Endodermal cell (in vitro differentiated cells): ENCODE measurements at regions not wholly inside any gene's neighbourhood (a gene's known extent, or its start where the extent isn't known, plus 50 kb on each side); places are given as distances from the start of the nearest gene placed in this dataset.

ENCODE experiments used
- DNase-seq: peaks from one replicate; pipeline ENCODE4 v3.0.0-alpha.2; 2017
- H3K27ac ChIP-seq: 2 replicates; pipeline ENCODE4 v1.5.1; 2013; ENCODE audit warnings: mild to moderate bottlenecking, low read depth, low read length, moderate library complexity
- H3K27me3 ChIP-seq: 2 replicates; pipeline ENCODE4 v1.6.1; 2013; ENCODE audit warnings: mild to moderate bottlenecking, low read length, moderate library complexity; ENCODE audit not compliant: insufficient read depth, control insufficient read depth, poor library complexity, severe bottlenecking
- H3K36me3 ChIP-seq: 2 replicates; pipeline ENCODE4 v1.7.0; 2013; ENCODE audit warnings: mild to moderate bottlenecking, low read length, moderate library complexity; ENCODE audit not compliant: control insufficient read depth, insufficient read depth
- H3K4me1 ChIP-seq: one replicate; pipeline ENCODE4 v1.7.0; 2013; ENCODE audit warnings: low read length; ENCODE audit not compliant: control insufficient read depth, insufficient read depth
- H3K4me3 ChIP-seq: 2 replicates; pipeline ENCODE4 v1.5.1; 2013; ENCODE audit warnings: mild to moderate bottlenecking, low read length, moderate library complexity
- H3K9ac ChIP-seq: 2 replicates; pipeline ENCODE4 v1.6.1; 2013; ENCODE audit warnings: mild to moderate bottlenecking, low read length, moderate library complexity; ENCODE audit not compliant: poor library complexity, severe bottlenecking; ENCODE audit errors: extremely low read depth
- H3K9me3 ChIP-seq: 2 replicates; pipeline ENCODE4 v1.6.1; 2013; ENCODE audit warnings: mild to moderate bottlenecking, low read length, moderate library complexity; ENCODE audit not compliant: control insufficient read depth
- H3K27ac Mint-ChIP-seq: 2 replicates; pipeline ENCODE4 v1.8.0; 2020; ENCODE audit warnings: mixed read lengths
- H3K27me3 Mint-ChIP-seq: 2 replicates; pipeline ENCODE4 v1.8.0; 2021; ENCODE audit warnings: mild to moderate bottlenecking, mixed read lengths; ENCODE audit not compliant: insufficient read depth
- H3K36me3 Mint-ChIP-seq: 2 replicates; pipeline ENCODE4 v1.8.0; 2020; ENCODE audit warnings: low read depth, mixed read lengths
- H3K4me1 Mint-ChIP-seq: 2 replicates; pipeline ENCODE4 v1.8.0; 2020; ENCODE audit warnings: mixed read lengths
- H3K4me3 Mint-ChIP-seq: 2 replicates; pipeline ENCODE4 v1.8.0; 2020; ENCODE audit warnings: mild to moderate bottlenecking, moderate library complexity, mixed read lengths
- H3K9me3 Mint-ChIP-seq: 2 replicates; pipeline ENCODE4 v1.8.0; 2020; ENCODE audit warnings: mild to moderate bottlenecking, mixed read lengths
- CTCF ChIP-seq: fragments of 200-600 bp; sonication (generic); conservative IDR thresholded peaks from 2 replicates; pipeline ENCODE4 v1.5.0; 2021; ENCODE audit warnings: antibody characterized with exemption, mild to moderate bottlenecking
- WGBS, 2 experiments: methylation state at CpG; one replicate each; pipeline versions ENCODE4 v1.1.5 to v1.1.7; 2013; ENCODE audit warnings: missing lambda C conversion rate in 2 of 2, mixed read lengths in 1 of 2; ENCODE audit not compliant: insufficient coverage in 1 of 2, insufficient read length in 1 of 2; 5-methylcytosine and 5-hydroxymethylcytosine counted together

GRCh38 chr3:176090727-176091126 is 1106.6 kb downstream of the TBL1XR1 start:
- no peaks in the 10 kb centered on the region for H3K36me3 ChIP-seq
- Mint-ChIP-seq H3K36me3 (no peaks in the 10 kb centered on the region), H3K9me3 (peaks cover 4% of the 10 kb centered on the region), H3K27ac (no peak overlapping the region), H3K4me3 (no peak overlapping the region), H3K27me3 (no peaks in the 10 kb centered on the region), H3K4me1 (no peaks in the 10 kb centered on the region)
- TF ChIP-seq CTCF, result no peak
- no peaks in the 10 kb centered on the region for H3K27me3 ChIP-seq
- no peak overlapping the region for H3K4me3 ChIP-seq
- peaks cover 13% of the 10 kb centered on the region for H3K9me3 ChIP-seq
- no peak overlapping the region for H3K27ac ChIP-seq
- no peak for DNase-seq
- H3K9ac ChIP-seq, result no peak overlapping the region
- 80 to 88% methylated on average over 1 to 3 of the region's 3 CpGs for whole genome bisulfite sequencing, 2 experiments
- no peaks in the 10 kb centered on the region for H3K4me1 ChIP-seq

GRCh38 chr3:176088962-176089383 is 1108.3 kb downstream of the TBL1XR1 start:
- Mint-ChIP-seq H3K27ac (no peak overlapping the region), H3K9me3 (peaks cover 2% of the 10 kb centered on the region), H3K4me1 (no peaks in the 10 kb centered on the region), H3K4me3 (no peak overlapping the region), H3K36me3 (no peaks in the 10 kb centered on the region), H3K27me3 (no peaks in the 10 kb centered on the region)
- Histone ChIP-seq H3K9ac (no peak overlapping the region), H3K9me3 (peaks cover 13% of the 10 kb centered on the region), H3K4me1 (no peaks in the 10 kb centered on the region), H3K36me3 (no peaks in the 10 kb centered on the region), H3K4me3 (no peak overlapping the region), H3K27ac (no peak overlapping the region), H3K27me3 (no peaks in the 10 kb centered on the region)
- 96% methylated on average over 3 of the region's 3 CpGs; no CpG with 5 or more reads in 1 of the 2 experiments for WGBS, 2 experiments
- no peak for DNase-seq
- TF ChIP-seq CTCF, result no peak

GRCh38 chr3:176087066-176087697 is 1110.1 kb downstream of the TBL1XR1 start:
- Mint-ChIP-seq H3K27me3 (no peaks in the 10 kb centered on the region), H3K4me3 (no peak overlapping the region), H3K27ac (no peak overlapping the region), H3K4me1 (no peaks in the 10 kb centered on the region), H3K36me3 (no peaks in the 10 kb centered on the region), H3K9me3 (no peaks in the 10 kb centered on the region)
- DNase-seq, result no peak
- Histone ChIP-seq H3K27ac (no peak overlapping the region), H3K36me3 (no peaks in the 10 kb centered on the region), H3K27me3 (no peaks in the 10 kb centered on the region), H3K9ac (no peak overlapping the region), H3K9me3 (peaks cover 13% of the 10 kb centered on the region), H3K4me3 (no peak overlapping the region), H3K4me1 (no peaks in the 10 kb centered on the region)
- 98% methylated on average over 2 of the region's 2 CpGs; no CpG with 5 or more reads in 1 of the 2 experiments for WGBS, 2 experiments
- TF ChIP-seq CTCF, result no peak
